ENCODE measurements at regions not wholly inside any gene's neighbourhood (a gene's known extent, or its start where the extent isn't known, plus 50 kb on each side); places are given as distances from the start of the nearest gene placed in this dataset.

GRCh38 chr4:187000281-187000680 lies 276.6 kb upstream of the FAT1 start:
- TF ChIP-seq CTCF (conservative IDR thresholded peaks at IDR 0.05; ENCODE audit: low read depth, low read length) (no peak), EZH2 (IDR thresholded peaks at IDR 0.05; ENCODE audit: borderline replicate concordance, low read depth, low read length, poor library complexity, severe bottlenecking) (no peak)

All from A673 (cell line).